Breast epithelium (tissue), 3 donors: ENCODE measurements at regions not wholly inside any gene's neighbourhood (a gene's known extent, or its start where the extent isn't known, plus 50 kb on each side); places are given as distances from the start of the nearest gene placed in this dataset.

Source experiments
- POLR2A ChIP-seq: fragments of 450-650 bp; IDR thresholded peaks from one replicate; pipeline ENCODE4 v1.6.1; 2016; ENCODE audit warnings: antibody characterized with exemption, mild to moderate bottlenecking, moderate library complexity
- TF ChIP-seq, protein P1 (sequence below), 3 donors: fragments of 450-650 bp; IDR thresholded peaks; one replicate each; pipeline ENCODE4 v1.5.1; 2016 to 2017; ENCODE audit warnings: antibody characterized with exemption in 3 of 3, mild to moderate bottlenecking in 3 of 3, moderate library complexity in 3 of 3

DNA sequence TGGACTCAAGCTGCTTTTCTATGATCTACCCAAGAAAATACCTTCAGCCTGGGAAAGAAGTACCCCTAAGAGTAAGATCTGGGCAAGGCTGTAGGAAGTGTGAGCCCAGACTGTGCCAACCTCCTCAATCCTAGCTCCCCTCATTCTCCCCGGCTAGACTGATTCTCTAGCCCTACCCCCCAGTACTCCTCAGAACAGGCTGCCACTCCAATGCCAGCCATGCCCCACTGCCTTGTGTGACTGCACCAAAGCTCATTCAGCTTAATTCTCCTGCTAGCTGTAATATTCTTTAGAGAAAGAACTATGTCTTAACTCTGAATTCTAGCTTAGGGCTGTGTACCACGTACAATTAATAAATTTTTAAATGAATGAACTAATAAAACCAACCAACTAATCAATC lies 92.6 kb upstream of the AKIP1 start:
- TF ChIP-seq, protein P1, sequence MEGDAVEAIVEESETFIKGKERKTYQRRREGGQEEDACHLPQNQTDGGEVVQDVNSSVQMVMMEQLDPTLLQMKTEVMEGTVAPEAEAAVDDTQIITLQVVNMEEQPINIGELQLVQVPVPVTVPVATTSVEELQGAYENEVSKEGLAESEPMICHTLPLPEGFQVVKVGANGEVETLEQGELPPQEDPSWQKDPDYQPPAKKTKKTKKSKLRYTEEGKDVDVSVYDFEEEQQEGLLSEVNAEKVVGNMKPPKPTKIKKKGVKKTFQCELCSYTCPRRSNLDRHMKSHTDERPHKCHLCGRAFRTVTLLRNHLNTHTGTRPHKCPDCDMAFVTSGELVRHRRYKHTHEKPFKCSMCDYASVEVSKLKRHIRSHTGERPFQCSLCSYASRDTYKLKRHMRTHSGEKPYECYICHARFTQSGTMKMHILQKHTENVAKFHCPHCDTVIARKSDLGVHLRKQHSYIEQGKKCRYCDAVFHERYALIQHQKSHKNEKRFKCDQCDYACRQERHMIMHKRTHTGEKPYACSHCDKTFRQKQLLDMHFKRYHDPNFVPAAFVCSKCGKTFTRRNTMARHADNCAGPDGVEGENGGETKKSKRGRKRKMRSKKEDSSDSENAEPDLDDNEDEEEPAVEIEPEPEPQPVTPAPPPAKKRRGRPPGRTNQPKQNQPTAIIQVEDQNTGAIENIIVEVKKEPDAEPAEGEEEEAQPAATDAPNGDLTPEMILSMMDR (IDR thresholded peaks at IDR 0.05): no peak
- no peak for TF ChIP-seq POLR2A
